GM21529 (cell line): ENCODE measurements at regions not wholly inside any gene's neighbourhood (a gene's known extent, or its start where the extent isn't known, plus 50 kb on each side); places are given as distances from the start of the nearest gene placed in this dataset.

Source experiments
- ATAC-seq: cut with Tn5 transposase; IDR thresholded peaks from one replicate; pipeline ENCODE4 v1.9.1; 2021; ENCODE audit not compliant: unreplicated experiment

- peak; percentile 70 for ATAC-seq
These were observed 53.8 kb downstream of the IER5 start for GRCh38 chr1:181142096-181142958.

- no peak for ATAC-seq
These were observed 54.8 kb downstream of the IER5 start for GRCh38 chr1:181143102-181143859.

GRCh38 chr1:181144238-181144637, 55.7 kb downstream of the IER5 start:
- ATAC-seq: no peak

- ATAC-seq: no peak
These were observed 60.1 kb downstream of the IER5 start for GRCh38 chr1:181148636-181149035.

- peak; percentile 79 for ATAC-seq
These were observed 61.0 kb downstream of the IER5 start for GRCh38 chr1:181149326-181150125.

GRCh38 chr1:181150273-181150672, 61.8 kb downstream of the IER5 start:
- no peak for ATAC-seq

- ATAC-seq: no peak
These were observed 62.3 kb downstream of the IER5 start for GRCh38 chr1:181150842-181151241.

GRCh38 chr1:181151378-181152326, 63.2 kb downstream of the IER5 start:
- no peak for ATAC-seq

GRCh38 chr1:181152892-181153633, 64.6 kb downstream of the IER5 start:
- peak; percentile 69 for ATAC-seq

GRCh38 chr1:181153634-181153961, 65.1 kb downstream of the IER5 start:
- no peak for ATAC-seq

GRCh38 chr1:181155339-181155738, 66.8 kb downstream of the IER5 start:
- no peak for ATAC-seq

- ATAC-seq: no peak
These were observed 71.1 kb downstream of the IER5 start for GRCh38 chr1:181159451-181160140.

- no peak for ATAC-seq
These were observed 71.8 kb downstream of the IER5 start for GRCh38 chr1:181160322-181160721.

GRCh38 chr1:181160998-181161870, 72.7 kb downstream of the IER5 start:
- no peak for ATAC-seq

- no peak for ATAC-seq
These were observed 75.2 kb downstream of the IER5 start for GRCh38 chr1:181163662-181164061.

GRCh38 chr1:181166377-181167196, 78.1 kb downstream of the IER5 start:
- ATAC-seq: peak; percentile 97

GRCh38 chr1:181169281-181169865, 80.9 kb downstream of the IER5 start:
- ATAC-seq: no peak
